Neuron (in vitro differentiated cells): ENCODE measurements at regions not wholly inside any gene's neighbourhood (a gene's known extent, or its start where the extent isn't known, plus 50 kb on each side); places are given as distances from the start of the nearest gene placed in this dataset.
"Not testable (repeated sequence)": the region's sequence is repeated elsewhere in the genome, so short reads cannot be mapped to it uniquely, and the experiment has no call there.

Experiments
- H2AFZ ChIP-seq: one replicate; pipeline ENCODE4 v1.6.1; 2013; ENCODE audit warnings: low read depth, mild to moderate bottlenecking, inconsistent platforms, low read length, moderate library complexity
- H3K27me3 ChIP-seq: one replicate; pipeline ENCODE4 v1.6.1; 2013; ENCODE audit warnings: low read length; ENCODE audit not compliant: insufficient read depth
- H3K36me3 ChIP-seq: one replicate; pipeline ENCODE4 v1.6.1; 2013; ENCODE audit warnings: low read length; ENCODE audit not compliant: insufficient read depth
- H3K4me1 ChIP-seq: one replicate; pipeline ENCODE4 v1.6.1; 2013; ENCODE audit warnings: low read length; ENCODE audit not compliant: insufficient read depth
- H3K4me3 ChIP-seq: 2 replicates; pipeline ENCODE4 v1.5.1; 2013; ENCODE audit warnings: mild to moderate bottlenecking, low read length, moderate library complexity
- H3K9me3 ChIP-seq: one replicate; pipeline ENCODE4 v1.6.1; 2013; ENCODE audit warnings: low read length

- no peaks in the 10 kb centered on the region for H3K36me3 ChIP-seq
- H3K27me3 ChIP-seq: no peaks in the 10 kb centered on the region
- no peaks in the 10 kb centered on the region for H3K4me1 ChIP-seq
- no peak overlapping the region for H3K4me3 ChIP-seq
- H2AFZ ChIP-seq: no peak overlapping the region
- H3K9me3 ChIP-seq: no peaks in the 10 kb centered on the region
Observed at GRCh38 chr5:36792560-36793180, 83.9 kb upstream of the NIPBL start.

- H3K9me3 ChIP-seq: no peaks in the 10 kb centered on the region
- H3K4me3 ChIP-seq: no peak overlapping the region
- H2AFZ ChIP-seq: no peak overlapping the region
- H3K27me3 ChIP-seq: peaks cover 1% of the 10 kb centered on the region
- H3K4me1 ChIP-seq: no peaks in the 10 kb centered on the region
- H3K36me3 ChIP-seq: no peaks in the 10 kb centered on the region
Observed at GRCh38 chr5:36795366-36795765, 81.2 kb upstream of the NIPBL start.

GRCh38 chr5:36796155-36796554, 80.4 kb upstream of the NIPBL start:
- no peaks in the 10 kb centered on the region for H3K9me3 ChIP-seq
- no peak overlapping the region for H3K4me3 ChIP-seq
- H2AFZ ChIP-seq: no peak overlapping the region

GRCh38 chr5:36801523-36801922, 75.0 kb upstream of the NIPBL start:
- H3K4me1 ChIP-seq: no peaks in the 10 kb centered on the region
- H3K9me3 ChIP-seq: no peaks in the 10 kb centered on the region
- H3K27me3 ChIP-seq: peaks cover 6% of the 10 kb centered on the region
- H3K36me3 ChIP-seq: no peaks in the 10 kb centered on the region
- no peak overlapping the region for H3K4me3 ChIP-seq
- H2AFZ ChIP-seq: no peak overlapping the region

More at GRCh38 chr5:36796155-36796554, 80.4 kb upstream of the NIPBL start:
- Histone ChIP-seq H3K36me3 (no peaks in the 10 kb centered on the region), H3K27me3 (peaks cover 6% of the 10 kb centered on the region), H3K4me1 (no peaks in the 10 kb centered on the region)

- Histone ChIP-seq H3K9me3 (no peaks in the 10 kb centered on the region), H3K27me3 (peaks cover 6% of the 10 kb centered on the region), H3K4me1 (no peaks in the 10 kb centered on the region), H3K36me3 (no peaks in the 10 kb centered on the region), H2AFZ (no peak overlapping the region), H3K4me3 (no peak overlapping the region)
Observed at GRCh38 chr5:36802187-36802586, 74.4 kb upstream of the NIPBL start.

- not testable (repeated sequence) for H3K9me3 ChIP-seq, H3K4me3 ChIP-seq, H3K4me1 ChIP-seq, H2AFZ ChIP-seq, H3K27me3 ChIP-seq, H3K36me3 ChIP-seq
Observed at GRCh38 chr5:36813249-36813648, 63.3 kb upstream of the NIPBL start.

- Histone ChIP-seq H3K36me3 (no peaks in the 10 kb centered on the region), H3K9me3 (no peaks in the 10 kb centered on the region), H3K27me3 (no peaks in the 10 kb centered on the region), H2AFZ (no peak overlapping the region), H3K4me3 (no peak overlapping the region), H3K4me1 (no peaks in the 10 kb centered on the region)
Observed at GRCh38 chr5:36815871-36816270, 60.7 kb upstream of the NIPBL start.

- H3K4me1 ChIP-seq: no peaks in the 10 kb centered on the region
- H2AFZ ChIP-seq: no peak overlapping the region
- H3K4me3 ChIP-seq: no peak overlapping the region
- no peaks in the 10 kb centered on the region for H3K36me3 ChIP-seq
- H3K27me3 ChIP-seq: no peaks in the 10 kb centered on the region
- H3K9me3 ChIP-seq: no peaks in the 10 kb centered on the region
Observed at GRCh38 chr5:36820900-36821299, 55.7 kb upstream of the NIPBL start.

- no peaks in the 10 kb centered on the region for H3K27me3 ChIP-seq
Observed at GRCh38 chr5:36826694-36827093, 49.9 kb upstream of the NIPBL start.

More at GRCh38 chr5:36826694-36827093, 49.9 kb upstream of the NIPBL start:
- no peaks in the 10 kb centered on the region for H3K4me1 ChIP-seq
- H3K9me3 ChIP-seq: no peaks in the 10 kb centered on the region
- H2AFZ ChIP-seq: no peak overlapping the region
- no peaks in the 10 kb centered on the region for H3K36me3 ChIP-seq
- H3K4me3 ChIP-seq: no peak overlapping the region
